GM06990 (cell line): ENCODE measurements at regions not wholly inside any gene's neighbourhood (a gene's known extent, or its start where the extent isn't known, plus 50 kb on each side); places are given as distances from the start of the nearest gene placed in this dataset.

Source experiments
- DNase-seq: peaks from one replicate; pipeline ENCODE4 v3.0.0-alpha.2; 2011; ENCODE audit not compliant: insufficient read length; ENCODE audit errors: extremely low read depth
- H3K27me3 ChIP-seq: replicated peaks from 2 replicates; pipeline ENCODE4 v1.6.0; 2011; ENCODE audit warnings: low read length; ENCODE audit not compliant: control insufficient read depth, insufficient read depth
- H3K36me3 ChIP-seq: 2 replicates; pipeline ENCODE4 v1.5.1; 2011; ENCODE audit warnings: low read length; ENCODE audit not compliant: control insufficient read depth, insufficient read depth
- H3K4me3 ChIP-seq: replicated peaks from 2 replicates; pipeline ENCODE4 v1.5.1; 2011; ENCODE audit warnings: low read depth, mild to moderate bottlenecking, control low read depth, low read length
- CTCF ChIP-seq: IDR thresholded peaks from 2 replicates; pipeline ENCODE4 v1.5.1; 2011; ENCODE audit warnings: low read length, control low read depth, mild to moderate bottlenecking, inconsistent platforms; ENCODE audit not compliant: insufficient read depth, poor library complexity, severe bottlenecking

- Histone ChIP-seq H3K27me3 (no peaks in the 10 kb centered on the region), H3K4me3 (no peak overlapping the region), H3K36me3 (no peaks in the 10 kb centered on the region)
- TF ChIP-seq CTCF: no peak
- no peak for DNase-seq
These were observed 524.8 kb downstream of the PRR16 start for GRCh38 chr5:120988941-120989340.

GRCh38 chr5:120991569-120991968 is 527.5 kb downstream of the PRR16 start:
- no peak overlapping the region for H3K4me3 ChIP-seq
- no peak for DNase-seq
- TF ChIP-seq CTCF: no peak
- H3K36me3 ChIP-seq: no peaks in the 10 kb centered on the region
- H3K27me3 ChIP-seq: no peaks in the 10 kb centered on the region

GRCh38 chr5:120994112-120994511 is 530.0 kb downstream of the PRR16 start:
- no peaks in the 10 kb centered on the region for H3K36me3 ChIP-seq
- no peak for DNase-seq
- no peaks in the 10 kb centered on the region for H3K27me3 ChIP-seq
- TF ChIP-seq CTCF: no peak
- H3K4me3 ChIP-seq: no peak overlapping the region

GRCh38 chr5:120999550-120999949 is 535.5 kb downstream of the PRR16 start:
- no peak for DNase-seq
- no peak for TF ChIP-seq CTCF
- no peaks in the 10 kb centered on the region for H3K36me3 ChIP-seq
- no peak overlapping the region for H3K4me3 ChIP-seq
- no peaks in the 10 kb centered on the region for H3K27me3 ChIP-seq

GRCh38 chr5:121006217-121006616 is 542.1 kb downstream of the PRR16 start:
- TF ChIP-seq CTCF: no peak
- H3K4me3 ChIP-seq: no peak overlapping the region
- no peaks in the 10 kb centered on the region for H3K36me3 ChIP-seq
- no peak for DNase-seq
- no peaks in the 10 kb centered on the region for H3K27me3 ChIP-seq

GRCh38 chr5:121008041-121008440 is 543.9 kb downstream of the PRR16 start:
- H3K27me3 ChIP-seq: no peaks in the 10 kb centered on the region
- no peak for DNase-seq
- no peak for TF ChIP-seq CTCF
- H3K4me3 ChIP-seq: no peak overlapping the region
- no peaks in the 10 kb centered on the region for H3K36me3 ChIP-seq
